ENCODE measurements at regions not wholly inside any gene's neighbourhood (a gene's known extent, or its start where the extent isn't known, plus 50 kb on each side); places are given as distances from the start of the nearest gene placed in this dataset.
A peak's percentile ranks its signal among the peaks of the same experiment; 100 is the strongest.

- peak in 1 of 2 donors; percentile 14 for DNase-seq (ENCODE audit: low read depth in 1 of 2, low spot score in 1 of 2)
- H3K4me1 ChIP-seq (ENCODE audit: low read depth) = no peaks in the 10 kb centered on the region
- H3K9me3 ChIP-seq (ENCODE audit: low read depth) = no peaks in the 10 kb centered on the region
- no peaks in the 10 kb centered on the region for H3K36me3 ChIP-seq
- H3K27ac ChIP-seq = no peak overlapping the region
- no peaks in the 10 kb centered on the region for H3K27me3 ChIP-seq
- no peak overlapping the region for H3K4me3 ChIP-seq
- TF ChIP-seq, protein P1, sequence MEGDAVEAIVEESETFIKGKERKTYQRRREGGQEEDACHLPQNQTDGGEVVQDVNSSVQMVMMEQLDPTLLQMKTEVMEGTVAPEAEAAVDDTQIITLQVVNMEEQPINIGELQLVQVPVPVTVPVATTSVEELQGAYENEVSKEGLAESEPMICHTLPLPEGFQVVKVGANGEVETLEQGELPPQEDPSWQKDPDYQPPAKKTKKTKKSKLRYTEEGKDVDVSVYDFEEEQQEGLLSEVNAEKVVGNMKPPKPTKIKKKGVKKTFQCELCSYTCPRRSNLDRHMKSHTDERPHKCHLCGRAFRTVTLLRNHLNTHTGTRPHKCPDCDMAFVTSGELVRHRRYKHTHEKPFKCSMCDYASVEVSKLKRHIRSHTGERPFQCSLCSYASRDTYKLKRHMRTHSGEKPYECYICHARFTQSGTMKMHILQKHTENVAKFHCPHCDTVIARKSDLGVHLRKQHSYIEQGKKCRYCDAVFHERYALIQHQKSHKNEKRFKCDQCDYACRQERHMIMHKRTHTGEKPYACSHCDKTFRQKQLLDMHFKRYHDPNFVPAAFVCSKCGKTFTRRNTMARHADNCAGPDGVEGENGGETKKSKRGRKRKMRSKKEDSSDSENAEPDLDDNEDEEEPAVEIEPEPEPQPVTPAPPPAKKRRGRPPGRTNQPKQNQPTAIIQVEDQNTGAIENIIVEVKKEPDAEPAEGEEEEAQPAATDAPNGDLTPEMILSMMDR (IDR thresholded peaks at IDR 0.05; ENCODE audit: low read depth, low read length) = no peak
Measured at GRCh38 chr3:30372837-30373236, 233.6 kb upstream of the TGFBR2 start.

DNA sequence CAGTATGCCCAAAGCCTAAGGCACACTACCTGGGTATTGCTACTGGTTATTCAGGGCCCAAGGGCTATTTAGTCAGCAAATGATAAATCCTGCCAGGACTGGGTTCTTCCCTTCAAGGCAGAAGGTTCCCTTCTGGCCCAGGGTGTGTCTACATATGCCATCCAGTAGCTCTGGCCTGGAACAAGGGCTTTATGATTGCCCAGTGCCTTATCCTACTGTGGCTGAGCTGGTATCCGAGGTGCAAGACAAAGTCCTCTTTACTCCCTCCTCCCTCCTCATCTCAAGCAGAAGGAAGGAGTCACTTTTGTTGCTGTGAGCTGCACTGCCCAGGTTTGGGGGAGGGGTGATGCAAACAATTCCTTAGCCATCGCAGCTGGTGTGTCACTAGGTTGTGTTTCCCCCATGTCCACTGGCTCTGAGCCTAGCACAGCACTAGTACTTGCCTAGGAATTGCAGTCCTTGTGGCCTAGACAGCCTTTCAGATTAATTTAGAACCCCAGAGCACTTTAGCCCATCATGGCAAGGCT is 221.8 kb upstream of the TGFBR2 start:
- Histone ChIP-seq H3K9me3 (ENCODE audit: low read depth) (no peaks in the 10 kb centered on the region), H3K27ac (no peak overlapping the region), H3K4me1 (ENCODE audit: low read depth) (no peaks in the 10 kb centered on the region), H3K4me3 (no peak overlapping the region), H3K27me3 (no peaks in the 10 kb centered on the region), H3K36me3 (no peaks in the 10 kb centered on the region)
- no peak for DNase-seq (ENCODE audit: low read depth in 1 of 2, low spot score in 1 of 2)
- TF ChIP-seq, protein P1 (IDR thresholded peaks at IDR 0.05; ENCODE audit: low read depth, low read length) = no peak

- no peak overlapping the region for H3K27ac ChIP-seq
- H3K9me3 ChIP-seq (ENCODE audit: low read depth) = no peaks in the 10 kb centered on the region
- TF ChIP-seq, protein P1 (IDR thresholded peaks at IDR 0.05; ENCODE audit: low read depth, low read length) = no peak
- no peaks in the 10 kb centered on the region for H3K27me3 ChIP-seq
- no peak for DNase-seq (ENCODE audit: low read depth in 1 of 2, low spot score in 1 of 2)
- H3K36me3 ChIP-seq = no peaks in the 10 kb centered on the region
- peaks cover 18% of the 10 kb centered on the region for H3K4me1 ChIP-seq (ENCODE audit: low read depth)
- H3K4me3 ChIP-seq = no peak overlapping the region
Measured at GRCh38 chr3:30393079-30393478, 213.3 kb upstream of the TGFBR2 start.

DNA sequence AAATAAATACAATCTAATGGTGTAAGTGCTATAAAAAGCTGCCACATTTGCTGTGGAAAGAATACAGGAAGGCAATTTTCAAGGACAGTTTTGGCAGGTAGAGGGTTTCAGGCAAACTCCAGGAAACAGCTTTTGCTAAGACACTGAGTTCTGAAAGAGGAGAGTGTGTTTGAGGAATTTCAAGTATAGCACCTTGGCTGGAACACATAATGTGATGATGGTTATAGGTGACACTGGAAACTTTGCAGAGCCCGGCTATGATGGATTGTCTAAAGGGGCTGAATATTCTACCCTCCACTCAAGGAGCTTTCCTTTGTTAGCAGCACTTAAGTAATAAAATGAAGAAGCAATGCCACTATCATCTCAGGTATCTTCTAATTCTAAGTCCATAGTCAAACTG is 209.4 kb upstream of the TGFBR2 start:
- H3K9me3 ChIP-seq (ENCODE audit: low read depth) = no peaks in the 10 kb centered on the region
- H3K36me3 ChIP-seq = no peaks in the 10 kb centered on the region
- H3K4me3 ChIP-seq = no peak overlapping the region
- peak in 1 of 2 donors; percentile 69 for DNase-seq (ENCODE audit: low read depth in 1 of 2, low spot score in 1 of 2)
- TF ChIP-seq, protein P1 (IDR thresholded peaks at IDR 0.05; ENCODE audit: low read depth, low read length) = no peak
- H3K4me1 ChIP-seq (ENCODE audit: low read depth) = peaks cover 20% of the 10 kb centered on the region
- H3K27ac ChIP-seq = peak overlapping the region; percentile 56
- H3K27me3 ChIP-seq = no peaks in the 10 kb centered on the region

DNA sequence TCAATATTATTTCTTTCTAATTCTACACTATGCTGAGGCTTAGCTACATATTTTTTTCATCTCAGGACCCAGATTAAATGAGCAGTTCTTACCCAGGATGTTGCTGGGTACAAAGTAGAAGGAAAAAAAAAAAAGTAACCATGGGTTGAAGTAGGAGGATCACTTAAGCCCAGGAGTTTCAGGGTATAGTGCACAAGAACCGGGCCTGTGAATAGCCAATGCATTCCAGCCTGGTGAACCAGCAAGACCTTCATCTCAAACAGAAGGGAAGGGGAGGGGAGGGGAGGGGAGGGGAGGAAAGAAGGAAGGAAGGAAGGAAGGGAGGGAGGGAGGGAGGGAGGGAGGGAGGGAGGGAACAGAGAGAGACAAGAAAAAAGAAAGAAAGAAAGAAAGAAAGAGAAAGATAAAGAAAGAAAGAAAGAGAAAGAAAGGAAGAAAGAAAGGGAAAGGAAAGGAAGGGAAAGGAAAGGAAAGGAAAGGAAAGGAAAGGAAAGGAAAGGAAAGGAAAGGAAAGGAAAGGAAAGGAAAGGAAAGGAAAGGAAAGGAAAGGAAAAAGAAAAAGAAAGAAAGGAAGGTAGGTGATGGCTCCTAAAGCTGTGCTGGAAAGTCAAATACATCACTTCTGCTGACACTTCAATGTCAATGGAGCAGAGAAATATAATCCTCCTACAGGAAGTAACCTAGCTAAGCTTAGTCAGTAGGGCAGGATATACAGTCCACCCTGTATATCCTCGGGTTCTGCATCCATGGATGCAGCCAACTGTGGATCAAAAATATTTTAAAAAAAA is 206.8 kb upstream of the TGFBR2 start:
- Histone ChIP-seq H3K9me3 (ENCODE audit: low read depth) (no peaks in the 10 kb centered on the region), H3K4me3 (no peak overlapping the region), H3K4me1 (ENCODE audit: low read depth) (peaks cover 20% of the 10 kb centered on the region), H3K27ac (no peak overlapping the region), H3K27me3 (no peaks in the 10 kb centered on the region), H3K36me3 (no peaks in the 10 kb centered on the region)
- TF ChIP-seq, protein P1 (IDR thresholded peaks at IDR 0.05; ENCODE audit: low read depth, low read length) = no peak
- peak in 1 of 2 donors; percentile 19 for DNase-seq (ENCODE audit: low read depth in 1 of 2, low spot score in 1 of 2)

Data from cardiac muscle cell (in vitro differentiated cells and primary cell).